ENCODE measurements at regions not wholly inside any gene's neighbourhood (a gene's known extent, or its start where the extent isn't known, plus 50 kb on each side); places are given as distances from the start of the nearest gene placed in this dataset.

DNA sequence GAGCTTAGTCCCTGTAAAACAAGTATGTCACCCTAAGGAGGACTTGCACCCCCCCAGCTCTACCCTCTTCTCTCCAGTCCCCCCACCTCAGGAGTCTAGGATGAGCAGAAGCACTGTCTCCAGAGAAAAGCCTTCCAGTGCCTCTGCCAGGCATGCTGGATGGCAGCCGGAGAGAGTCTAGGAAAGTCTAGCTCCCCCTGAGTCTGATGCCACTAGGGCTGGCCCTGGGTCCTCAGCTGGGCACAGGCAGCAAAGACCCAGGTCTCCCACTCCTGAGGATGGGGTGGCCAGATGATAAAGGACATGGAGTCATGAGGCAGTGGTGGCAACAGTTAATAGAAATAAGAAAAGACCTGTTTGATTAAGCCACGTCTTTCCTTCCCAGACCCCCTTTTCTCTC is 225.6 kb downstream of the CYP26B1 start:
- Histone ChIP-seq H3K9ac (ENCODE audit: insufficient read depth in 1 of 2, low read depth in 2 of 2, low read length in 2 of 2) (no peak overlapping the region), H3K4me1 (replicated peaks in 1 of 2; ENCODE audit: control insufficient read depth in 2 of 2, insufficient read depth in 2 of 2, low read length in 2 of 2) (no peaks in the 10 kb centered on the region; a peak in 1 of 5 replicates), H2AFZ (ENCODE audit: low read depth, low read length) (no peak overlapping the region), H3K4me2 (ENCODE audit: insufficient read depth, low read length) (no peak overlapping the region), H3K9me3 (replicated peaks; ENCODE audit: control insufficient read depth, insufficient read depth, low read depth, low read length) (no peaks in the 10 kb centered on the region), H3K9me1 (ENCODE audit: control insufficient read depth, insufficient read depth, low read length) (no peaks in the 10 kb centered on the region), H4K20me1 (replicated peaks; ENCODE audit: control insufficient read depth, insufficient read depth, low read length) (0 out of 2 replicates have a peak, but pooled peaks cover 3% of the 10 kb centered on the region), H3K79me2 (ENCODE audit: control insufficient read depth, insufficient read depth, low read length) (no peaks in the 10 kb centered on the region), H3K27me3 (ENCODE audit: control insufficient read depth in 2 of 2, insufficient read depth in 2 of 2, low read length in 2 of 2) (peaks cover 0 to 6% of the 10 kb centered on the region in 2 experiments; a peak in 1 of 5 replicates), H3K4me3 (no peak overlapping the region), H3K36me3 (ENCODE audit: control insufficient read depth, insufficient read depth, low read length) (no peaks in the 10 kb centered on the region), H3K27ac (ENCODE audit: extremely low read depth, low read depth, low read length) (no peak overlapping the region)
- TF ChIP-seq MEF2A (IDR thresholded peaks at IDR 0.05; ENCODE audit: control insufficient read depth, low read depth, low read length) (no peak), BMI1 (IDR thresholded peaks at IDR 0.05; ENCODE audit: low read length) (no peak), MTA2 (IDR thresholded peaks at IDR 0.05; ENCODE audit: low read depth) (no peak), ESRRA (IDR thresholded peaks at IDR 0.05; ENCODE audit: borderline replicate concordance, low read depth) (no peak), ZNF586 (CRISPR knock-in tag; conservative IDR thresholded peaks at IDR 0.05) (no peak), SAFB (IDR thresholded peaks at IDR 0.05; ENCODE audit: borderline replicate concordance, low read depth, low read length) (no peak), FOXM1 (IDR thresholded peaks at IDR 0.05; ENCODE audit: low read depth) (no peak), FOXM1 (CRISPR knock-in tag; IDR thresholded peaks at IDR 0.05; ENCODE audit: low read depth) (no peak), ZNF780A (CRISPR knock-in tag; IDR thresholded peaks at IDR 0.05) (no peak), HNRNPH1 (optimal IDR thresholded peaks at IDR 0.05; ENCODE audit: low read depth, low read length) (no peak), RNF2 (IDR thresholded peaks at IDR 0.05) (no peak), SMARCB1 (IDR thresholded peaks at IDR 0.05; ENCODE audit: insufficient read length, low read depth) (no peak), HLTF (IDR thresholded peaks at IDR 0.05) (no peak), ZNF174 (CRISPR knock-in tag; IDR thresholded peaks at IDR 0.05) (no peak), NFYB (IDR thresholded peaks at IDR 0.05; ENCODE audit: extremely low read depth, insufficient read length) (no peak), RBM14 (IDR thresholded peaks at IDR 0.05; ENCODE audit: borderline replicate concordance, insufficient read depth, low read depth, low read length) (no peak), NCOR1 (IDR thresholded peaks at IDR 0.05) (no peak), ZNF507 (tag; conservative IDR thresholded peaks at IDR 0.05) (no peak)
- TF ChIP-seq, protein P1, sequence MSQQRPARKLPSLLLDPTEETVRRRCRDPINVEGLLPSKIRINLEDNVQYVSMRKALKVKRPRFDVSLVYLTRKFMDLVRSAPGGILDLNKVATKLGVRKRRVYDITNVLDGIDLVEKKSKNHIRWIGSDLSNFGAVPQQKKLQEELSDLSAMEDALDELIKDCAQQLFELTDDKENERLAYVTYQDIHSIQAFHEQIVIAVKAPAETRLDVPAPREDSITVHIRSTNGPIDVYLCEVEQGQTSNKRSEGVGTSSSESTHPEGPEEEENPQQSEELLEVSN (IDR thresholded peaks at IDR 0.05; ENCODE audit: borderline replicate concordance in 1 of 2, extremely low read depth in 1 of 2, insufficient read depth in 1 of 2, insufficient read length in 1 of 2, low read depth in 1 of 2, low read length in 1 of 2, poor library complexity in 1 of 2, severe bottlenecking in 1 of 2) = no peak
- TF ChIP-seq, protein P2, sequence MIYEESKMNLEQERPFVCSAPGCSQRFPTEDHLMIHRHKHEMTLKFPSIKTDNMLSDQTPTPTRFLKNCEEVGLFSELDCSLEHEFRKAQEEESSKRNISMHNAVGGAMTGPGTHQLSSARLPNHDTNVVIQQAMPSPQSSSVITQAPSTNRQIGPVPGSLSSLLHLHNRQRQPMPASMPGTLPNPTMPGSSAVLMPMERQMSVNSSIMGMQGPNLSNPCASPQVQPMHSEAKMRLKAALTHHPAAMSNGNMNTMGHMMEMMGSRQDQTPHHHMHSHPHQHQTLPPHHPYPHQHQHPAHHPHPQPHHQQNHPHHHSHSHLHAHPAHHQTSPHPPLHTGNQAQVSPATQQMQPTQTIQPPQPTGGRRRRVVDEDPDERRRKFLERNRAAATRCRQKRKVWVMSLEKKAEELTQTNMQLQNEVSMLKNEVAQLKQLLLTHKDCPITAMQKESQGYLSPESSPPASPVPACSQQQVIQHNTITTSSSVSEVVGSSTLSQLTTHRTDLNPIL (CRISPR knock-in tag; IDR thresholded peaks at IDR 0.05) = no peak
- intact Hi-C loops (cut with micrococcal nuclease) = loop anchor here (5.0 to 10.0 kb wide), 3 partner anchors 375 to 825 kb away; no protein-coding TSS in a partner anchor
- FAIRE-seq (no peak), ATAC-seq (no peak), DNase-seq (ENCODE audit: extremely low read depth in 1 of 4, low spot score in 3 of 4) (no peak)
- 6% methylated on average over 2 of the region's 2 CpGs for WGBS (ENCODE audit: insufficient coverage, low coverage, missing lambda C conversion rate)
- in situ Hi-C loops (cut with MboI) = loop anchor here (10.0 kb wide), 2 partner anchors 233 to 663 kb away; no protein-coding TSS in a partner anchor
- POLR2A ChIA-PET = interaction anchor here (0.6 kb wide), 1 partner anchor 1184 kb away, joined by 3 read pairs; no protein-coding TSS in a partner anchor
- CTCF ChIA-PET (ENCODE audit: low intra/inter-chr PET ratio) = no interaction called here
- no TSS peak for BruUV-seq (replicated peaks)

All from K562 (cell line).